ENCODE measurements at regions not wholly inside any gene's neighbourhood (a gene's known extent, or its start where the extent isn't known, plus 50 kb on each side); places are given as distances from the start of the nearest gene placed in this dataset.
"Not testable (repeated sequence)": the region's sequence is repeated elsewhere in the genome, so short reads cannot be mapped to it uniquely, and the experiment has no call there.

DNA sequence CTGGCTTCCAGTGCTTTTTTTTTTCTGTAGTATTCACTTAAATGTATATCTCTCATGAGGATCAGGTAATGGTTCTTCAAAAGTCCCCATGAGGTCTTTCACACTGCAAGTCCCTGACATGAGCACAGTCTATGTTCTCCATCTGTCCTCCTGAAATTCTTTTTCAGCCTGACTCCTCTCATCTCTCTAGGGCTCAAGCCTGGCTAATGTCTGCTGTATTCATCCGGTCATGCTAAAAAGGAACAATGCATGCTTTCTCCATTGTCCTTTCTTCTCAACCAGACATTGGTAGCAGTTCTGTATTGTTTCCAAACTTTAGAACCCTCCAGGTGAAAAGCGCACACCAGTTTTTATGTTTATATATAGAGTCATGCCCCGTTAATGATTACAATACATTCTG is 368.3 kb upstream of the OLFM3 start:
- DNase-seq = no peak

DNA sequence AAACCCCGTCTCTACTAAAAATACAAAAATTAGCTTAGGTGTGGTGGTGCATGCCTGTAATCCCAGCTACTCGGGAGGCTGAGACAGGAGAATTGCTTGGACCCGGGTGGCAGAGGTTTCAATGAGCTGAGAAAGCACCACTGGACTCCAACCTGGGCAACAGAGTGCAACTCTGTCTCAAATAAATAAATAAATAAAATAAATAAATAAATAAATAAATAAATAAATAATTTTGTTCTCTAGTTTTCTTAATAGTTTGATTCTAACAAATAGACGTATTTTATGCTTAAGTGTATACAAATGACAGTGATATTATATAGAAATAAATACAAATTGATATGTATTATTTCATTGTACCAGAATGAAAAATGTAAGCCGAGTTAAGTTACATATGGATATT is 339.9 kb upstream of the OLFM3 start:
- DNase-seq = no peak

DNA sequence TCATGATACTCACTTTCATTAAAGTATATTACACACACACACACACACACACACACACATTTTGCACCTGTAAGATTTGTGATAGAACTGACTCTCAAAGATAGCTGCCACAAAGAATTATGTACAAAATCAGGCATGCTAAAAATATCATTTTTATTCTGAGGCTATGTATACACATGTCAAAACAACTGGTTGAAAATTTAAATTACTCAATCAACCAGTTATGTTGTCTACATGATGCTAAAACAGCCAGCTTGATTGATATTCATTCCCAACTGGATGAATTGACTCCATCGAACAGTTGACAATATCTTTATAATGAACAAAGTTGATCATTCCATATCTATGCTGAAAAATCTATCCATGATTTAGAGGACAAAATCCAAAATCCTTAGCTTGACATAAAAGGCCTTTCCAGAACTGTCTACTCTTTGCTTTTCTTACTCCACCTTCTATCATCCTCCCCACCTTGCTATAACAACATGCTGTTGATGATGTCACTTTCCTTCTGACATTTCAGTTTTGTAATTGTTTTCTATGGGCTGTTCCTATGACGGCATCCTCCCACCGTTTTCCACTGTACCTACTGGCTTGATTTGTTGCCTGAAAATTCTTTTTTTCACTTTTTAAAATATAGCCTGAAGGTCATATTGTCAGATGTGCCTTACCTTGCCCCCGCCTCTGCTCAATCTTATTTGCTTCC is 321.5 kb upstream of the OLFM3 start:
- no peak for DNase-seq

DNA sequence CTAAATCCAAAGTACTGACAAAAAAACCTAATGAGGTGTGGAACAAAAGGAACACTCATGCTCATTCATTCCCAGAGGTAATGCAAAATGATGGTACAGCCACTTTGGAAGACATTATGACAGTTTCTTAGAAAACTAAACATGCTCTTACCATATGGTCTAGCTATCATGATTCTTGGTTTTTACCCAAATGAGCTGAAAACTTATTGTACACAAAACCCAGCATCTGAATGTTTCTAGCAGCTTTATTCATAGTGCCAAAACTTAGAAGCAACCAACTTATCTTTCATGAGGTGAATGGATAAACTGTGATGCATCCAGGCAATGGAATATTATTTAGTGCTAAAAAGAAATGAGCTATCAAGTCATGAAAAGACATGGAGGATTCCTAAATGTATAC is 318.4 kb upstream of the OLFM3 start:
- DNase-seq = no peak

DNA sequence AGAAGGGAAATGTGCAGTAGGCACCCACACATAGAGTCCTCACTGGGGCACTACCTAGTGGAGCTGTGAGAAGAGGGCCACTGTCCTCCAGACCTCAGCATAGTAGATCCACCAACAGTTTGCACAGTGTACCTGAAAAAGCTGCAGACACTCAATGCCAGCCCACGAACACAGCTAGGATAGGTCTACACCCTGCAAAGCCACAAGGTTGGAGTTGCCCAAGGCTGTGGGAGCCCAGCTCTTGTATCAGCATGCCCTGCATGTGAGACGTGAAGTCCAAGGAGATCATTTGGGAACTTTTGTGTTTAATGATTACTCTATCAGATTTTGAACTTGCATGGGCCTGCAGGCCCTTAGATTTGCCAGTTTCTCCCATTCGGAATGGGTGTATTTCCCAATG is 299.4 kb upstream of the OLFM3 start:
- DNase-seq = no peak

DNA sequence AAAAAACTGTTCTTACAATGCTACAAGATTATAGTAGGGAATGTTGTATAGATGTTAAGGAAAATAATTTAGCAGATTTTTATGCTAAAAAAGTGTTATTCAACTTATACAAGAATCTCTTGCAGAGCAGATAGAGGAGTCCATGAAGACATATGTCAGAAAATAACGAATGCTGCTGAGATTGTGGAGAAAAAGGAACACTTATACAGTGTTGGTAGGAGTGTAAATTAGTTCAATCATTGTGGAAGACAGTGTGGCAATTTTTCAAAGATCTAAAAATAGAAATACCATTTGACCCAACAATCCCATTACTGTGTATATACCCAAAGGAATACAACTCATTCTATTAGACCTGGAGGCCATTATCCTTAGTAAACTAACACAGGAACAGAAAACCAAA is 286.2 kb upstream of the OLFM3 start:
- DNase-seq = no peak

DNA sequence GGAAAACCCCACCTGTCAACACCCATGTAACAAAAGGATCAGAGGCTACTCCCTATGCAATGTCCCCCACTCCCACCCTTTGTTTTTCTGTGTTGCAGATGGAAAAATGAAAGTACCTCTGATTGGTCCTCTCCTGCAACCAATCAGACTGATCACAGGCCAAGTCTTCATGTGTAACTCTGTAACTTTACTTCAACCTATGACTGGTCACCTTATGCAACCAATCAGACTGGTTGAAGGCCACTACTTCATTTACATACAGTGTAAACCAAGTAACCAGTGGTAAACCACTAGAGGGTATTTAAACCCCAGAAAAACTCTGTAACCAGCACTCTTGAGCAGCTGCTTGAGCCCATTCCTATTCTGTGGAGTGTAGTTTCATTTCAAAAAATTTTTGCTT is 266.3 kb upstream of the OLFM3 start:
- DNase-seq = no peak

DNA sequence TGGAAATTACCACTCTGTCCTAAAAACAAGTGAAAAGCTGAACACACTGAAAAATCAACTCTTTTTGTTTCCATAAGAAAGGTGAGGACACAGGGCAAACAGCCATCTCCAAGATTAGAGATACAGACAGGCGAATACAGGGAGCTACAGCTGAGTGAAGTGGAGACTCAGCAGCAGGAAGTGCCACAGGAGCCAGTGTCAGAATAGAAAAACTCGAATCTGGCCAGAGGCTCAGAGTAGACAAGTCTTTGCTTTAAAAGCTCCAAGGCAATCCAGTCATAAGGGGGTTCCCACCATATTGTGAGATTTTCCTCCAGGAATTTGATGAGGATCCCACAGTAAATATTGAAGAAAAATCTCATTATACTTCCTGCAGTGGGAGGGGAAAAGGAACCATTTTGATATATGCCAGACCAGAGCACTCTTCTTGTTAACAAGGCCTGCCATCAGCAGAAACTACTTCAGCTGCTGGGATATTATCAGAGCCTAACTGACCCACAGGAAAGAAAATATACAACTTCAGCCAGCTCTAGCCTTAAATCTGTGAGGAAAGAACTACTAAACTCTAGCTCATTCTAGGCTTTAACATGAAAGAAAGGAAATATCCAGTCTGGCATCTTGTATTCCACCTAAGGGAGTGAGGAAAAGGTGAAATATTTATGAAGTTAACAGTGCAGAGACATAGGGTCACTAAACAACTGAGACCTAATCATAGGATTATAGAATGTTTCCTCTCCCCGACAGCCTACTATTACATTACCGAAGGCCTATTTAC is 256.2 kb upstream of the OLFM3 start:
- DNase-seq = no peak

DNA sequence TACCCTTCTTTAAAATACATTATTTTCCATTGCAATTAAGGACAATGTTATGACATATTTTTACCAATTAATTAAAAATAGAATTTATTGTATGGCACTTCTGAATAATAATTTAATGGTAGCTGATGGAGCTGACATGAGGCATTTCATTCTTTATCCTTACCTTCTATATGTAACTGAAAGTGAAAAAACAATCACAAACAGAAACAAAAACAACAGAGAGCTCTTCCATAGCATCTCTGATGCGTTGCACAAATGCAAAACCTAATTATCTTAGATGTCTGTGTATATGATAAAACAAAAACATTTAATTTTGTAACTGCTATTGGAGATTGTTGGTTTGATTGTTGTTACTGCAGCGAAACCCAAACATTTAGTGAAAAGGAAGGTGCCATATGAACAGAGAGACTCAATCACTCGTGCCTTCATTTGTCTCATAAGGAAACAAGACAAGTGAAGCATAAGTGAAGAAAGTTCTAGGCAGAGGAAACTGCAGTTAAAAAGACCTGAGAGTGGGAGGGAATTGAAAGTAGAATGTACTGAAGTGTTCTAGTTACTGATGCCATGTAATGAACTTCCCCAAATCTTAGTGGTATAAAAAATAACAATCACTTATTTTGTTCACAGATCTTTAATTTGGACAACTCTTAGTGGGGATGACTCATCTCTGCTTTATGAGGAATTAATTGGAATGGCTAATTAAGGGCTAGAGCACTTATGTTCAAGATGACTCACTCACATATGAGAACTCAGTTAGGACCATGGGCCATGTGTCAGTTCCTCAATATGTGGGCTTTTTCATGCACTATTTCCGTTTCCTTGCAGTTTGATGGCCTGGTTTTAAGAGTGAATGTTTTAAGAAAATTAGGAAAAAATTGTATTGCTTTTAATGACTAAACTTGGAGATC is 245.0 kb upstream of the OLFM3 start:
- DNase-seq = no peak

DNA sequence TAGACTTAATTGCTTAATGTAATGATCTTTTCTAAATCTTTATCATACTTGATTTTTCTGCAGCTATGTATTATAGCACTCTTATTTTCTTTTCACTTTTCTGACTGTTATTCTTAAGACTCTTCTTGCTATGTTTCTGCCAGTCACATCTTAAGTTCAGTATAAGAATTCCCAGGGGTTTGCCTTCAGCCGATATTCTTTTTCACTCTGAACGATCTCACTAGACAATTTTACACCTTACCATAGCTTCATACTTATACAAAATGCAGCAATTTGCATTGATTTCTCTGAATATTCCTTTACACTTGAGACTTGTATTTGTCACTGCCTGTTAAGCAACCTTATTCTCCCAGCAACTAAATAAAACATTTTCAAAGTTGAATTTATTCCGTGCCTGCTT is 242.5 kb upstream of the OLFM3 start:
- no peak for DNase-seq

DNA sequence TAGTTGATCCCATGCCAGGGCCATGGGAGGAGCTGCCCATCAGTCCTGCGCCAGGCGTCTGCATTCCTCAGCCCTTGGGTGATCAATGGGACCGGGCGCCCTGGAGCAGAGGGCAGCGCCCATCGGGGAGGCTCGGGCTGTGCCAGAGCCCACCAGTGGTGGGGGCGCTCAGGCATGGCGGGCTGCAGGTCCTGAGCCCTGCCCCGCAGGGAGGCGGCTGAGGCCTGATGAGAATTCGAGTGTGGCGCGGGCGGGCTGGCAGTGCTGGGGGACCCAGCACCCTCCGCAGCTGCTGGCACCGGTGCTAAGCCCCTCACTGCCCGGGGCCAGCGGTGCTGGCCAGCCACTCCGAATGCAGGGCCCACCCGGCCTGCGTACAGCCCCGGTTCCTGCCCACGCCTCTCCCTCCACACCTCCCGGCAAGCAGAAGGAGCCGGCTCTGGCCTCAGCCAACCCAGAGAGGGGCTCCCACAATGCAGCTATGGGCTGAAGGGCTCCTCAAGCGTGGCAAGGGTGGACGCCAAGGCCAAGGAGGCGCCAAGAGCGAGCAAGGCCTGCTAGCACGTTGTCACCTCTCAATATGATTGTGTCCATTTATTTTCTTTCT is 238.1 kb upstream of the OLFM3 start:
- no peak for DNase-seq

DNA sequence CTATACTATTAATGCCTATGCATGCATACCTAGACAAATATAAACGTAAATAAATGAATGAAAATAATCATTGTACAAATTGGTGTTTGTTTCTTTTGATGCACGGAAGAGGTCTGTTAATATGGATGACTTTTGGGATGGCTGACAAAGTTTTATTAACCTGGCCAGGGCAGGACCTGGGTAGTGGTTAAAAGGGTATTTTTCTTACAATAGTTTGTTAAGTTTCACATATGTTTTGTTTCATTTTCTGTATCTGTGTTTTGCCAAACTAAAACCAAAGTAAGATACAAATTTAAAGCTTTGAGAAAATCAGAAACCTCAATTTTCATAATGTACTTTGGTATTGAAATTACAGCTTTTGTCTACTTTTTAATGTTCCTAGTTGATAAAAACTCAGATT is 222.7 kb upstream of the OLFM3 start:
- no peak for DNase-seq

DNA sequence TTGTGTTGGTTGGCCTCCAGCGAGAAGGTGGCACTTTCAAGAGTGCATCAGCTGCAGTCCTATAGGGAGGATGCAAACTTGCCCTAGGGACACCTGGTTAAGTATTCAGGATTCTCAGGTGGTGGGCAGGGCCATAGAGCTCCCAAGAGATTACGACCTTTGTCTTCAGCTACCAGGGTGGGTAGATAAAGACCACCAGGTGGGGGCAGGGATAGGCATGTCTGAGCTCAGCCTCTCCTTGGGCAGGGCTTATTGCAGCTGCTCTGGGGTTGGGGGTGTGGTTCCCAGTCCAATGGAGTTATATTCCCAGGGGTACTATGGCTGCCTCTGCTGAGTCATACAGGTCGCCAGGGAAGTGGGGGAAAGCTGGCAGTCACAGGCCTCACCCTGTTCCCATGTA is 214.2 kb upstream of the OLFM3 start:
- not testable (repeated sequence) for DNase-seq

DNA sequence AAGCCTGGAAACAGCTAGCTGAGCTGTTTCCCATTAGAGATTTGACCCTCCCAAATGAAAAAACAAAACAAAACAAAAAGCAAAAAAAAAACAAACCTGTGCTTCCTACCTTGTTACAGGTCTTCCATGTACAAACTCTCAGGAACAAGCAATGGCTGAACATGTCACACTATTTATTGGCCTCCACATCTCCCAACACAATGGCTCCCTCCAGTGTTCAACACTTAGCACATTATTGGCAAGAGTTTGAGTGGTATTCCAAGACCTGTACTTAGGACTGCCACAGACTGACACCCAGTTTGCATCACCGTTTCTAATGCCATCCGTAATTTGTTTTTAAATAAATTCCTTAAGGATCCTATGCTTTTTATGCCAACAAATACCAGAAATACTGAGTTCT is 195.0 kb upstream of the OLFM3 start:
- peak; percentile 7 for DNase-seq

DNA sequence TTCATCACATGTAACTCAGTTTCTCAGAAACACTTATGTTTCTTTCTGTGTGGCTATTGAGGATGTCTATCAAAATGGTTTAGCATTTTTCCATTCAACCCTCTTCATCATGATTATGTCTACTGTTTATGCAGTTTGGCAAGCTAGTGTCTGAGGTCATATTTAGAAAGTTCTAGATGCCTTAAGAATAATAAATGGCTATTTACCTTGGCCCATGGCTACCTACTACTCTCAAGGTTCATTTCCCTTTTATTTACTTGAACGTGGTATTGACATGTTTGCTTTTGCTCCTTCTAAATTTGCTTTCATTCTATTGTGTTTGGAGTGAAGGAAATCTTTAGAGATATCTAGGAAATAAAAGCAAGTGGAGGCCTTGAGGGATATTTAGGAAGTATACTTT is 193.7 kb upstream of the OLFM3 start:
- no peak for DNase-seq

DNA sequence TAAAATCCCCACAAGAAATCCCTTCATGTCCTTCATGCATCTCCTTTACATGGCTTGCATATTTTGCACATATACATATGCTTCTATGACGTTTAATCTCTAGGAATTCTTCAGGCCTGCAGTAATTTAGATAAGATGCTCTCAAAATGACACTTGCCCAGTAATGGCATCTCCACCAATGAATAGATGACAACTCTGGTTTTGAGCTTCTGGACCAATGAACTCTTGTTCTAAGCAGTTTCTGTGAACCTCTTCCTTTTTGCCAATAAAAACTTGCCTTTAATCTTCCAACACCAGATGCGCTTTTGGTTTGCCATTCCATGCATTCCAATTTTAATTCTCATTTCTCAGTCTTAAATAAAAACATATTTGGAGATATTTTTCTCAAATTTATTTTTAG is 189.8 kb upstream of the OLFM3 start:
- no peak for DNase-seq

DNA sequence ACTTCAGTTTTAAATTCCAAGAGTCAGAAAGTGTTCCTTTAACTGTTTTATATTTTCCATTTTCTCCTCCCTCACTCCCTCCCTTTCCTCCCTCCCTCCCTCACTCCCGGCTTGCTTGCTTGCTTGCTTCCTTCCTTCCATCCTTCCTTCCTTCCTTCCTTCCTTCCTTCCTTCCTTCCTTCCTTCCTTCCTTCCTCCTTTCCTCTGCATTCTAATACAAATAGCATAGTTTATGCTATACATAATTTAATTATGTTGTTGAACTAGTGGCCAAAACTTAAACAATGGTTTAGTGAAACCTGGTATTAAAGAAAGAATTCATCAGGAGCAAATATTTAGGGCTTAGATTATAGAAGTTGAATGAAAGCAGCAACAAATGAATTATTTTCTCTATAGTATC is 188.5 kb upstream of the OLFM3 start:
- no peak for DNase-seq

DNA sequence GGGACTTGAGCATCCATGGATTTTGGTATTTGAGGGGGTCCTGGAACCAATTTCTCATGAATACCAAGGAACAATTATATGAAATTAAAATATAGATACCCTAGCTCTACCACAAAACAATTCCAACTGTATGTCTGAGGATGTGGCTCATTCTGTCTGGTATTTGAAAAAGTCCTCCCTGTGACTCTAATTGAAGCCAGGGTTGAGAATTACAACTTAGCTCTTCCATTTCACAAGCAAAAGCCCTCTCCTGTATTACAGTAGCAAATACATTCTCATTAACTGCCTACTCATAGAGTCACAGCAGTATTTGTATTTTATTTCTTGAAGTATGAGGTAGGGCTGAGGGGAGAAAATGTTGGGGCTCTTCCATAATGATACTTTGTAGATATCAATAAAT is 187.8 kb upstream of the OLFM3 start:
- no peak for DNase-seq

DNA sequence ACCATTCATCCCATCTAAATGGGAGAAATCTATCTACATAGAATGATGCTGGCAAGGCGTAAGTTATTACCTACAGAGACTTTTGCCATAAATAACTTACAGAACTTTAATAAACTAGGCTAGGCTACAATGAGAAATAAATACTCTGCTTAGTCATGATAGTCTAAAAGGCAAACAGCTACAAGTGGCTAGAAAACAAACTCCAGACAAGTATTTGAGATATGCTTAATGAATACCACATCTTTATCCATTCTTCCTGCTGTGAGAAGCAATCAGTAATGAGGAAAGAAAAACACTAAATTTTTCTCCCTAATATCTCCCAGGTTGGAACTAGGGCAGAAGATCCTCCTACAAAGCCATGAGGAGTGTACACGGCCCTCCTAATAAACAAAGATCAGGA is 187.0 kb upstream of the OLFM3 start:
- DNase-seq = no peak

DNA sequence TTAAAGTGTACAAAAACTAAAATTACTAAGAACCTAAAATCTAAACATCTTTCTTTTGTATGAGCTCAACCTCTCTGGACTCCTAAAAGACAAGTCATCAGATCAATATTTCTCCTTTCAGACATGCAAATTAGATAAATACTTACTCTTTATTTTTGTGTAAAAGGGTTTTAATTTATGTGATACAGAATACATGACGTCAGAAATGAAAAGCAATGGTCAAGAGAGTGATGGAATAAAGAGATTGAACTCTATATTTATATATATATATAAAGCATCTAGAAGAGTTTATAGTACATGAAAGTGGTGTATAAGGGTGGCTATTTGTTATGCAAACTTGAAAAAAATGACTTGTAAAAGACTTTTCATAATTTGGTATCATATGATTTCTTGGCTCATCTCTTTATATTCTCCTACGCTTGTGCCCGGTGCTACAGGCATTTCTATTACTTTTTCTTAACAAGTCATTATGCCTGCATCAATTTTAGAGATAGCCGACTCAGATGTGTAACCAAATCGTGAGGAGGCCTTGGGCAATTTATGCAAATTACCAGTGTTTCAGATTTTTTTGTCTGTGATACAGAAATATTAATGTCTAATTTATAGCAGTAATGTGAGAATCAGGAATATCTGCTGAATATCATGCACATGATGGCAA is 186.0 kb upstream of the OLFM3 start:
- DNase-seq = no peak

DNA sequence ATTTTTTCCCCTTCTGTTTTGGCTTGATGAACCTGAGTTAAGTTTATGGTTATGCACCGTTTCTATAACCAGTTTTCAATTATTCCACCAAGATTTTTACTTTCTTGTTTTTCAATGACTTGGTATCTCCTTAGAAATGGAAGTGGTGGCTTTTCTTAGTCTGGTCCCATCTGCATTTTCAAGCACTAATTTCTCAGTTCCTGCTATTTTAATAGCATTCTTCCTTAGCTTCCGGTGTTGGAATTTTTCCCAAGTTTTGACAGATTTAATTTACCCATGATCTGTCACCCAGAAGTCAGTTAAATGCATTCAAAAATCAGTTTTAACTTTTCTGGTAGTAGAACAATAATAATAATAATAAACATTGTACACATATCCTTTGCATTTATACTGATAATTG is 184.6 kb upstream of the OLFM3 start:
- DNase-seq = no peak

DNA sequence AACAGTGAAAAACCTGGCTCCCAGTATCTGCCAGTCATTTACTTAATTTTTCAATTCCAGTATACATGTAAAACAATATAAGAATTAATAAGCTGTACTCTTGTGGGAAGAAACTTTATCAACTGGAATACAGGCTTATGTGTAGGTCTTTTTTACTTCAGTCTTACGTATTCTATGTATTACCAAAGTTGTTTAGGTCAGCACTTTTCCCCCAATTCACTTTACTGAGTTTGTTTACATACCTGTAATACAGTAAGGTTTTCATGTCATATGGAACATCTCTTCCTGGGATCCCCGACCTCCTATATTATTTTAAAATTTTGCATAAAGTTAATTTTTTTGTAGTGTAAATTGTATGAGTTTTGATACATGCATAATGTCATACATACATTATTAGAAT is 181.8 kb upstream of the OLFM3 start:
- DNase-seq = no peak

All from hindlimb muscle (tissue), 1 donor.